SK-N-SH (cell line): ENCODE measurements at regions not wholly inside any gene's neighbourhood (a gene's known extent, or its start where the extent isn't known, plus 50 kb on each side); places are given as distances from the start of the nearest gene placed in this dataset.

ENCODE experiments used
- CHD2 ChIP-seq: fragments of 150-350 bp; IDR thresholded peaks from 2 replicates; pipeline ENCODE4 v1.6.1; 2018; ENCODE audit warnings: low read length; ENCODE audit not compliant: partially characterized antibody
- CTCF ChIP-seq: fragments of 200-600 bp; sonication (generic); IDR thresholded peaks from 2 replicates; pipeline ENCODE4 v1.6.1; 2017; ENCODE audit warnings: antibody characterized with exemption, mild to moderate bottlenecking, moderate library complexity
- GABPA ChIP-seq: IDR thresholded peaks from 2 replicates; pipeline ENCODE4 v1.4.0; 2012; ENCODE audit warnings: low read depth, mild to moderate bottlenecking
- POLR2AphosphoS5 ChIP-seq: IDR thresholded peaks from 2 replicates; pipeline ENCODE4 v1.6.1; 2012; ENCODE audit warnings: low read depth, low read length

- TF ChIP-seq CTCF (no peak), CHD2 (no peak), GABPA (no peak), POLR2AphosphoS5 (no peak)
Observed at GRCh38 chr4:30811296-30811695, 91.1 kb downstream of the PCDH7 start.
